GM19351 (cell line): ENCODE measurements at regions not wholly inside any gene's neighbourhood (a gene's known extent, or its start where the extent isn't known, plus 50 kb on each side); places are given as distances from the start of the nearest gene placed in this dataset.
"Not testable (repeated sequence)": the region's sequence is repeated elsewhere in the genome, so short reads cannot be mapped to it uniquely, and the experiment has no call there.

Experiments used
- ATAC-seq: cut with Tn5 transposase; IDR thresholded peaks from one replicate; pipeline ENCODE4 v1.9.1; 2021; ENCODE audit warnings: mild to moderate bottlenecking, moderate library complexity; ENCODE audit not compliant: unreplicated experiment

- no peak for ATAC-seq
Measured at GRCh38 chrX:53883196-53883595, 161.1 kb downstream of the PHF8 start.

DNA sequence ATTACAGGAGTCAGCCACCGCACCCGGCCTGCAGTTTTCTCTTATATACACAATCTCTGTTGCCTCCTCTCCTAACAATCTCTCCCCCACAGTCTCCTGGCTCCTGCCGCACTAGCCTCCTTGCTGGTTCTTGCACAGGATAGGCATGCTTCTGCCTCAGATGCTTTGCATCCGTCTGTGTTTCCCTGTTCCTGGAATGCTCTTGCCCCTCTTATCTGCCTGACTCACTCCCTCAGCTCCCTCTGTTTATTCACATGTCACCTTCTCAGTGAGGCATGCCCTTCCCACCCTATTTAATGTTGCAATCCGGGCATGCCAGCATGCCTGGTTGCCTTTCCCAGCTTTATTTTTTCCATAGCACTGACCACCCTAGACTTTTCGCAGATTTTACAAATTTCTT lies 161.9 kb downstream of the PHF8 start:
- ATAC-seq: no peak

DNA sequence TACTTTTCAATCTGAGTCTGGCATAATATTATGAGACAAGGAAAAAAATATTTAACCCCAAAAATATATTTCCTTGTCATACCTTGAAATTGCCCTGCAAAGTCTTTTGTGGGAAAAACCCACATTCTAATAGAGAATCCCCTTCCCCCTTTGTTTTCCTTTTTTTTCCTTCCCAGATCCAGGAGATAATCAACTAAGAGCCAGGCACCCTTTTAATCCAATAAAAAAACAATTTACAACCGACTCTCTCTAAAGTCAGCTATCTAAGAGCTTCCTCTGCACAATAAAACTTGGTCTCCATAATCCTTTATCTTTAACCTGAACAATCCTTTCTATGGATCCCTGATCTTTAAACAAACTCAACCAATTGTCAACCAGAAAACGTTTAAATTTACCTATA lies 163.5 kb downstream of the PHF8 start:
- not testable (repeated sequence) for ATAC-seq

GRCh38 chrX:53859890-53860289 lies 173.4 kb upstream of the HUWE1 start:
- ATAC-seq: no peak

DNA sequence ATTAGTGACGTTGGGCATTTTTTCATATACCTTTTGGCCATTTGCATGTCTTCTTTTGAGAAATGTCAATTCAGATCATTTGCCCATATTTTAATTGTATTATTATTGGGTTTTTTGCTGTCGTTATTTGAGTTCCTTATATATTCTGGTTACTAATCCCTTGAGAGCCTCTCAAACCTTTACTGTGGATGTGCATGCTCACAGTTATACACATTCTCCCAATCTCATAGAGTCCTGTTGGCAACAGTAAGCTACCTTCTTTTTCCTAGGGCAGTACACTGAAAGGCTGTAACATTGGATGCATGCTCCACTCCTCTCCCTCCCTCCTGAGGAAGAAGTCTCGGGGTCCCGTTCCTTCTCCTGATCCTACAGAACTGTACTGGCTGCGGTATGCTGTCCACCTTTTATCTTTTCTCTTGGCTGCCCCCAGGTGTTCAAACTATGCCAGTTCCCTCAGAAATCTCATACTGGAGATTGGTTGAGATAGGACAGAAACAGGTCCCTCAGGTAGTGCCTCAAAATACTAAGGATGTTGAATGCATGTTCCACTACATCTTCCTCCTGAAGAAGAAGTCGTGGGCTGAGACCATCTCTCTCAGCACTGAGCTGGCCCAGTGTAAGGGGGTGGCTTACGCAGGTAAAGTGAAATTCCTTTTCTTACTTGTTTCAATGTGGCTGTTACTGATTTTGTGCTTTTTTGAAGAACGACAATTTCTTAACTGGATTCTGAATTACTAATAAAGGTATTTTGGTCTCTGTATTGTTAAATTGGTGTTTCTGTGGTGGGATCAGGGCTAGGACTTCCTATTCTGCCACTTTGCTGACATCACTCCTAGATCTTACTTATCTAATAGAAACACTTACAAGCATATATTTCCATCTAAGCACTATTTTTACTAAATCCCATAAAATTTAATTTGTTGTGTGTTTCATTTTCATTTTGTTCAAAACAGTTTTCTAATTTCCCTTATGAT lies 145.4 kb upstream of the HUWE1 start:
- ATAC-seq: peak; percentile 84

GRCh38 chrX:53824686-53825085 lies 138.2 kb upstream of the HUWE1 start:
- ATAC-seq: no peak

GRCh38 chrX:53818115-53818514 lies 131.6 kb upstream of the HUWE1 start:
- ATAC-seq: not testable (repeated sequence)

DNA sequence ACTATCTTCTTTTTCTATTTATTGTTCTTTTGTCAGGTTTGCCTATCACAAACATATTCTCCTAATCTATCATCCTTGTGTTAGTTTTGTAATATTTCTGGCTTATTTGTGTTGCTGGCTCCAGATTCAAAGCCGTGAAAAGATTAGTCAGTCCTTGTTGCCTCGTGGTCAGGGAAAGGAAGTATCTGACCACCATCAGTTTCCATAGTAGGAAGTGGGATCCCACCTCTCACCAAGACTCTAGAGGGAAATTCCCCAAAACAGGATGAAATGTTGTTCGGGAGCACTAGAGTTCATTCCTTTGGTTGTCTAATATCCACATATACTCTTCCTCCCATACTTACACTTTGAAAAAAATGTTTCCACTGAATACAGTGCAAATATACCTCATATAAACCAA lies 131.0 kb upstream of the HUWE1 start:
- no peak for ATAC-seq

GRCh38 chrX:53813670-53814440 lies 127.3 kb upstream of the HUWE1 start:
- ATAC-seq: no peak

GRCh38 chrX:53798281-53798680 lies 111.8 kb upstream of the HUWE1 start:
- ATAC-seq: no peak

DNA sequence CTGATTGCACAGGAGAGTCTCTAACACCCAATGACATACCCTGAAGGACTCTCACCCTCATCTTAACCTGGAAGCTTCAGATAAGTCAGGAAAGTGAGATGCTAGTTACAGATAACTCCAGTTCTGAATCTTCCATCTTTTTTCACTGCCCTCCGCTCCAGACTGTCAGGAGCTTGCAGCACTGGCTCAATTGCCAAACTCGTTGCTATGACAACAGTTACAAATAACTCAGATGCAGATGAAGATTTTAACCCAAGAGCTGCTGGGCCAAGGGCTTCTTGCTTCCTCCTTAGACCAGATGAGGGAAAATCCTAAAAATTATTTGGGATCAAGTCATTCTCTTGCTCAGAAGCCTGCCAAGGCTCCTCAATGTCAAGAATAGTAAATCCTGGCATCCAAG lies 109.1 kb upstream of the HUWE1 start:
- ATAC-seq: no peak

DNA sequence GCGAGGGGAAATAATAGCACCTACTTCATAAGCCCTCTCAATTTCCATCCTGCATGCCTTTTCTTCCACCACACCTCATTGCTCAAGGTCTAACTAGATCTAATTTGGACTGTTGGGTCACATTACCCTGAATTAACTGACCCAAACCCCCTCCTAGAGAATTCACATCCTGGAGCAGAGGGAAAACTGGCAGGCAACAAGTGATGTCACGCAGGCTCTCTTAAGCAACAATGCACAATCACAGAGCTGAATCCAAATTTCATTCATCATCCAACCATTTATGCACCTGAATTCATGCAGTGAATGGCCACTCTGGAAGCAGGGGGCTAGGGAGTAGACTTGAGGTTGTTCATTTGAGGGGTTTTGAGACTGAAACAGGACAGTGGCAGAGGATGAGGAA lies 107.7 kb upstream of the HUWE1 start:
- ATAC-seq: no peak

GRCh38 chrX:53768865-53769264 lies 82.3 kb upstream of the HUWE1 start:
- no peak for ATAC-seq

DNA sequence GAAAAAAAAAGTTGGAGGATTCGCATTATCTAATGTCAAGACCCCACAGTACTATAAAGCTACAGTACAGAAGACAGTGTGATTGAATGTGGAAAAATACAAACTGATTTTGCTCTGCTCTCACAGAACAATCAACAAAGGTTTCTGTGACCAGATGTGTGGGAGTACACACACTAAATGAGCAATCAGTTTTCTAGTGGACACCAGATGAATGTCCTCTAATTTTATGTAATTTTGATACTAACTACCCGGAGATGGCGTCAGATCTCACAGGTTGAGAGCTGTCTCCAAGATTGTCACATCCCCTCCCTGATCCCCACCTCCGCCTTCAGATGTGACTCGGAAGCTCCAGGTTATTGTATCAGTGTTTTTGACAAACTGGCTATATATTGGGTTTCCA lies 81.9 kb upstream of the HUWE1 start:
- no peak for ATAC-seq

DNA sequence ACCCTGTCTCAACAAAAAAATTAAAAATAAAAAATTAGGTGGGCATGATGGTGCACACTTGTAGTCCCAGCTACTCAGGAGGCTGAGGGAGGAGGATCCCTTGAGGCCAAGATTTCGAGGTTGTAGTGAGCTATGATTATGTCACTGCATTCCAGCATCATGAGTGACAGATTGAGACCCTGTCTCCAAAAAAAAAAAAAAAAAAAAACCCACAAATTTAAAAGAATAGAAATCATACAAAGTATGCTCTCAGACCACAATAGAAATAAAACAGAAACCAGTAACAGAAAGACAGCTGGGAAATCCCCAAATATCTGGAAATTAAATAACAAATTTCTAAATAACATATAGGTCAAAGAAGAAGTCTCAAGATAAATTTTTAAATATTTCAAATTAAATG lies 81.0 kb upstream of the HUWE1 start:
- ATAC-seq: no peak

DNA sequence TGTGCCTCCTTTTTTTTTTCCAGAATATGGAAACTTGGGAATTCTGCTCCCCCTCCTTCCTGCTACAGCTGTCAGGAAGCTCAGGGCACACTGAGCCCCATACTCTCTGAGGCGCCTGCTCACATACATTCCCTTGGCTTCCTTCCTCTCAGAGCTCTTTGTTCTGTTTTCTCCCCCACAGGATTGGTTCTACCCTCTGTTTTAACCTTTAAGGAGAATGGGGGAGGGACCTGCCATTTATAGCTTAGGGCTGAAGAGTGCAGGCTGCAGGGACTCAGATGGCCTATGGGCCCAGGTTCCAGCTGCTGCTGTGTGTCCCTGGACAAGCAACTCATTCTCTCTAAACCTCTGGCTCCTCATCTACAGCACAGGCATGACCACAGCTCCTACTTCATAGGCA lies 70.7 kb upstream of the HUWE1 start:
- not testable (repeated sequence) for ATAC-seq

- ATAC-seq: no peak
Measured at GRCh38 chrX:53746718-53747117, 60.2 kb upstream of the HUWE1 start.

GRCh38 chrX:53743244-53743643 lies 56.7 kb upstream of the HUWE1 start:
- ATAC-seq: no peak

GRCh38 chrX:53738370-53738906 lies 51.9 kb upstream of the HUWE1 start:
- peak; percentile 53 for ATAC-seq
